Thyroid gland (tissue), 4 donors: ENCODE measurements at regions not wholly inside any gene's neighbourhood (a gene's known extent, or its start where the extent isn't known, plus 50 kb on each side); places are given as distances from the start of the nearest gene placed in this dataset.
A peak's percentile ranks its signal among the peaks of the same experiment; 100 is the strongest.

Experiments used
- DNase-seq, 2 donors: peaks; one replicate each; pipeline ENCODE4 v3.0.0-alpha.2; 2019
- H3K27ac ChIP-seq, 3 donors: fragments of 200-600 bp; sonication (generic); 1 replicate in 2 of 3; 2 replicates in 1 of 3; pipeline ENCODE4 v1.5.1; 2016 to 2019; ENCODE audit warnings: mild to moderate bottlenecking in 1 of 3, moderate library complexity in 1 of 3
- H3K27me3 ChIP-seq: fragments of 200-600 bp; sonication (generic); one replicate; pipeline ENCODE4 v1.5.1; 2019
- H3K36me3 ChIP-seq, 2 donors: fragments of 200-600 bp; sonication (generic); one replicate each; pipeline ENCODE4 v1.5.1; 2016 to 2019
- H3K4me1 ChIP-seq, 2 donors: fragments of 200-600 bp; sonication (generic); one replicate each; pipeline ENCODE4 v1.5.1; 2017 to 2019
- H3K4me3 ChIP-seq, 3 donors: fragments of 200-600 bp; sonication (generic); replicated peaks in 1 of 3; 1 replicate in 2 of 3; 2 replicates in 1 of 3; pipeline ENCODE4 v1.5.1; 2016; ENCODE audit warnings: mild to moderate bottlenecking in 1 of 3
- H3K9me3 ChIP-seq: fragments of 200-600 bp; sonication (generic); one replicate; pipeline ENCODE4 v1.5.1; 2017
- CTCF ChIP-seq, 6 experiments: fragments of 200-600 bp in 3 of 6; fragments of 450-650 bp in 3 of 6; sonication (generic) in 3 of 6; IDR thresholded peaks; one replicate each; pipeline ENCODE4 v1.5.1; 2016 to 2019; ENCODE audit warnings: antibody characterized with exemption in 6 of 6, mild to moderate bottlenecking in 2 of 6, inconsistent platforms in 1 of 6, moderate library complexity in 1 of 6
- POLR2A ChIP-seq, 2 donors: fragments of 450-650 bp; IDR thresholded peaks; one replicate each; pipeline ENCODE4 v1.6.1; 2017; ENCODE audit warnings: antibody characterized with exemption in 2 of 2, mild to moderate bottlenecking in 2 of 2, moderate library complexity in 1 of 2
- WGBS, 2 donors: methylation state at CpG; one replicate each; pipeline ENCODE4 v1.1.5; 2017; 5-methylcytosine and 5-hydroxymethylcytosine counted together
- intact Hi-C: fragments of 100-400 bp; cut with DNase I; formaldehyde crosslinking; loops from one replicate; pipeline ENCODE4 v1.15.1; 2023

- intact Hi-C loops = no loop called here
- Histone ChIP-seq H3K9me3 (no peaks in the 10 kb centered on the region), H3K27ac (no peak overlapping the region), H3K36me3 (no peaks in the 10 kb centered on the region), H3K4me1 (no peaks in the 10 kb centered on the region), H3K4me3 (no peak overlapping the region), H3K27me3 (no peaks in the 10 kb centered on the region)
- WGBS, 2 donors = 74 to 84% methylated on average over 2 of the region's 2 CpGs
- DNase-seq = no peak
- TF ChIP-seq POLR2A (IDR thresholded peaks at IDR 0.05) = no peak
- no peak for TF ChIP-seq CTCF (IDR thresholded peaks at IDR 0.05)
These were observed 204.1 kb upstream of the MEF2C start for GRCh38 chr5:89087128-89087527.

DNA sequence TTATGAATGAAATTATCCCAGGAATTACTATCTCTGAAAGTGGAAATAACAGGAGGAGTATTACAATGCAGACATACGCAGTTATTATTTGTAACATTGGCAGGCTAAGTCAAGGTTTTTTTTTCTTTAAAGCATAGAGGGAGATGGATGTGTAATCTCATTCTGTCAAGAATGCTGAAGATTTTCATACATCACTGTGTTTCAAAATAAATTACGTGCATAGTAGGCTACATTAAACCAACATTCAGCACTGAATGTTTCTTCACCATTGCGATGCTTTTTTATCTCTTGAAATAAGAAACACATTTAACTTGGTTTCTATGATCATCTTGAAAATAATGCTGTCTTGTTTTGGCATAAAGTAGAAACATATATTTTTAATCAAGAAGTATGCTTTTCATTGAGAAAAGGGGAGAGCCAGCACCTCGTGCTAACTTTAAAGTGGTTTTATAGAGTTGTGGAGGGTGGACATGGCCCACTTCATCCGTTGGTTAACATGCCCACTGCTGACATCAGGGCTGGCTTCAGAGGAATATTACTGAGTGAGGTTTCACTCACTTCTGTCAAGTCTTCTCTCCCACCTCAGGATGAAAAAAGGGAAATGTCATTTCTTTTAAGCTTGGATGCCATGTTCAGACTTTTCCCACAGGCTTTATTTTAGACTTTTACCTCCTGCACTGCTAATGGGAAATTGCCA is 203.6 kb upstream of the MEF2C start:
- WGBS, 2 donors = 87% methylated on average over 5 of the region's 5 CpGs

GRCh38 chr5:89083791-89084190 is 200.8 kb upstream of the MEF2C start:
- DNase-seq = no peak
- intact Hi-C loops = no loop called here
- Histone ChIP-seq H3K36me3 (no peaks in the 10 kb centered on the region), H3K27me3 (no peaks in the 10 kb centered on the region), H3K9me3 (no peaks in the 10 kb centered on the region), H3K4me3 (no peak overlapping the region), H3K4me1 (no peaks in the 10 kb centered on the region), H3K27ac (no peak overlapping the region)
- TF ChIP-seq POLR2A (IDR thresholded peaks at IDR 0.05) (no peak), CTCF (IDR thresholded peaks at IDR 0.05) (no peak)
- WGBS, 2 donors = 91 to 95% methylated on average over 1 of the region's 1 CpG

More for the DNA sequence above, 203.6 kb upstream of the MEF2C start:
- TF ChIP-seq POLR2A (IDR thresholded peaks at IDR 0.05) (no peak), CTCF (IDR thresholded peaks at IDR 0.05) (no peak)
- no peak overlapping the region for H3K27ac ChIP-seq
- H3K36me3 ChIP-seq = no peaks in the 10 kb centered on the region
- H3K27me3 ChIP-seq = no peaks in the 10 kb centered on the region
- no peaks in the 10 kb centered on the region for H3K9me3 ChIP-seq
- DNase-seq = no peak
- intact Hi-C loops = no loop called here
- H3K4me3 ChIP-seq = no peak overlapping the region
- no peaks in the 10 kb centered on the region for H3K4me1 ChIP-seq

DNA sequence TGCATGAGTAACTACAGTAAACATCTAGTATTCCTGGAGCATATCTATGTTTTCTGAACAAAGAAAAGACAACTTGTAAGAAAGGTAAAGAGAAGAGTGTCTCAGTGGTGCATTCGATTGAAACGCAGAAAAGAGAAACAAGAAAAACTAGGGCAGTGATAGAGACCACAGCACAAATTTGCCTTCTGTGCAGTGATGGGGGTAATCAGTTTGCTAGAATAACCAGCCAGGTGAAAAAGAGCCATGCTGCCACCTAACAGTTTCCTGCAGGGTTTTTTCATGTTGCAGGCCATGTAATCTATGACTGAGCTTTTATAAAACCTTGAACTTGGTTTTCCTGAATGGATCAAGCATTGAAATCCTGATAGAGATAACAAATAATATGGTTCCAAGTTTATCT is 198.4 kb upstream of the MEF2C start:
- Histone ChIP-seq H3K9me3 (no peaks in the 10 kb centered on the region), H3K27ac (no peak overlapping the region), H3K27me3 (no peaks in the 10 kb centered on the region), H3K4me1 (no peaks in the 10 kb centered on the region), H3K4me3 (no peak overlapping the region), H3K36me3 (no peaks in the 10 kb centered on the region)
- intact Hi-C loops = no loop called here
- peak in 2 of 6 experiments; percentile 7 to 21 for TF ChIP-seq CTCF (IDR thresholded peaks at IDR 0.05)
- no peak for TF ChIP-seq POLR2A (IDR thresholded peaks at IDR 0.05)
- 43 to 46% methylated on average over 2 of the region's 2 CpGs for WGBS, 2 donors
- peak; percentile 5 to 11 for DNase-seq

DNA sequence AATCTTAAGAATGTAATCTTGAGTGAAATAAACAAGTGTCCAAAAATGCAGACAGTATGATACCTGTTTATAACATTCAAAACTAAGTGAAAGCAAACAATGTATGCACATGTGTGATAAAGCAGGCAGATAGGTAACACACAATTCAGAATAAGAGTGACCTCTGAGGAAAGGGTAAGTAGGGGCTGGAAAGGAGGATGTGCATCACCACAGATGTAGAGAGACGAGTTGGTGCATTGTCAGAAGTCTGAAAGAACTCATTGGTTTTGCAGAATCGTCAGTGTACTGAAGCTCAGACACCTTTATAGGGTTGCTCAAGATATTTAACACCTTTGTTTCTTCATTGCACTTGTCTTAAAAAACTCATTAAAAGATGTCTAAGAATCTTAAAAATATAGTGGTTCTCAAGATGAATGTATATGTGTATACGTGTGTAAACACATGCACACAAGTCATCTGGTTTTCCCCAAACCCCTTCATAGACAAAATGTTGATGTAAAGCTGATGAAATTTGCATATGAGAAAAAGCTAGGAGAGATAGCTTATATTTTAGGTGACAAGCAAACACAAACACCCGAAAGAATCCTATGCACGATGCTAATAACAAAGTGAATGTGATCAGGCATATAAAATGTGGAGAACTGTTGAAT is 197.6 kb upstream of the MEF2C start:
- no peaks in the 10 kb centered on the region for H3K9me3 ChIP-seq
- TF ChIP-seq CTCF (IDR thresholded peaks at IDR 0.05) (no peak), POLR2A (IDR thresholded peaks at IDR 0.05) (no peak)
- no peak for DNase-seq
- intact Hi-C loops = no loop called here
- 92 to 96% methylated on average over 5 of the region's 5 CpGs for WGBS, 2 donors
- no peaks in the 10 kb centered on the region for H3K4me1 ChIP-seq
- H3K36me3 ChIP-seq = no peaks in the 10 kb centered on the region
- H3K27ac ChIP-seq = no peak overlapping the region
- H3K27me3 ChIP-seq = no peaks in the 10 kb centered on the region
- H3K4me3 ChIP-seq = no peak overlapping the region
